Ishikawa (cell line): ENCODE measurements at regions not wholly inside any gene's neighbourhood (a gene's known extent, or its start where the extent isn't known, plus 50 kb on each side); places are given as distances from the start of the nearest gene placed in this dataset.

Experiments used
- EP300 ChIP-seq: IDR thresholded peaks from 2 replicates; pipeline ENCODE4 v1.6.1; 2012; ENCODE audit warnings: borderline replicate concordance
- REST ChIP-seq: IDR thresholded peaks from 2 replicates; pipeline ENCODE4 v1.6.1; 2012; ENCODE audit warnings: low read depth, mild to moderate bottlenecking
- TAF1 ChIP-seq: IDR thresholded peaks from 2 replicates; pipeline ENCODE4 v1.6.1; 2012; ENCODE audit warnings: low read depth, mild to moderate bottlenecking
- YY1 ChIP-seq: IDR thresholded peaks from 2 replicates; pipeline ENCODE4 v1.6.1; 2012; ENCODE audit warnings: low read depth

- TF ChIP-seq EP300 (no peak), REST (no peak), TAF1 (no peak), YY1 (no peak)
Measured at GRCh38 chr1:60868901-60869663, 213.3 kb upstream of the NFIA start.
